SK-N-SH (cell line): ENCODE measurements at regions not wholly inside any gene's neighbourhood (a gene's known extent, or its start where the extent isn't known, plus 50 kb on each side); places are given as distances from the start of the nearest gene placed in this dataset.

Experiments
- EZH2phosphoT487 ChIP-seq: fragments of 200-600 bp; sonication (generic); IDR thresholded peaks from 2 replicates; pipeline ENCODE4 v1.6.1; 2017; ENCODE audit warnings: low read depth, mixed run types, mild to moderate bottlenecking, antibody characterized with exemption, moderate library complexity, borderline replicate concordance
- FOSL2 ChIP-seq: IDR thresholded peaks from 2 replicates; pipeline ENCODE4 v1.4.0; 2012; ENCODE audit warnings: low read depth, mild to moderate bottlenecking, moderate library complexity, borderline replicate concordance
- JUND ChIP-seq: IDR thresholded peaks from 2 replicates; pipeline ENCODE4 v1.4.0; 2012
- MEF2A ChIP-seq: IDR thresholded peaks from 2 replicates; pipeline ENCODE4 v1.4.0; 2012; ENCODE audit warnings: low read depth, borderline replicate concordance
- TAF1 ChIP-seq: IDR thresholded peaks from 2 replicates; pipeline ENCODE4 v1.6.1; 2012; ENCODE audit warnings: low read depth, mild to moderate bottlenecking, low read length, moderate library complexity, borderline replicate concordance
- TF ChIP-seq, protein P1 (sequence below): fragments of 200-600 bp; sonication (generic); IDR thresholded peaks from 2 replicates; pipeline ENCODE4 v1.6.1; 2017; ENCODE audit warnings: antibody characterized with exemption, mild to moderate bottlenecking, moderate library complexity

DNA sequence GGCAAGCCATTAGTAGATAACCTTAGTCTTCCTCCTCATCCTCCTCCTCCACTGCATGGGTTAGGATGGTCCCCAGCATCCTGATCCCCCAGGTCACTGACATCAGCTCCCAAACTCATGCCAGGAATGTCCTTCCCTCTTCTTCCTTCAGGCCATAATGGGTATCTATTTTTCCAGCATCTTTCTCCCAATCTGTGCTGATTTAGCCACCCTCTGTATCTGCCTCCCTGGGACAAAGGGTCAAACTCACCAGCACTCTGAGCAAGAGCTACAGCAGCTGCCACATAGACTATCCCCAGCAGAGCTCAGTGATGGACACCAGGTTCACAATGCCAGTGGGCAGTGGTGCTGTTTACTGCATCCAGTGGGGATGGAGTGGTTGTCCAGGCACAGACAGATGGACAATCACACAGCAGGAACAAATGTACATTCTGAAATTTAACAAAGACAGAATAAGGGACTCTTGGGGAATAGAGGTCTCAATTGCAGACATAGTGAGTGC lies 115.2 kb upstream of the TOP3B start:
- TF ChIP-seq EZH2phosphoT487 (no peak), JUND (no peak), TAF1 (no peak), MEF2A (no peak), FOSL2 (no peak)
- TF ChIP-seq, protein P1, sequence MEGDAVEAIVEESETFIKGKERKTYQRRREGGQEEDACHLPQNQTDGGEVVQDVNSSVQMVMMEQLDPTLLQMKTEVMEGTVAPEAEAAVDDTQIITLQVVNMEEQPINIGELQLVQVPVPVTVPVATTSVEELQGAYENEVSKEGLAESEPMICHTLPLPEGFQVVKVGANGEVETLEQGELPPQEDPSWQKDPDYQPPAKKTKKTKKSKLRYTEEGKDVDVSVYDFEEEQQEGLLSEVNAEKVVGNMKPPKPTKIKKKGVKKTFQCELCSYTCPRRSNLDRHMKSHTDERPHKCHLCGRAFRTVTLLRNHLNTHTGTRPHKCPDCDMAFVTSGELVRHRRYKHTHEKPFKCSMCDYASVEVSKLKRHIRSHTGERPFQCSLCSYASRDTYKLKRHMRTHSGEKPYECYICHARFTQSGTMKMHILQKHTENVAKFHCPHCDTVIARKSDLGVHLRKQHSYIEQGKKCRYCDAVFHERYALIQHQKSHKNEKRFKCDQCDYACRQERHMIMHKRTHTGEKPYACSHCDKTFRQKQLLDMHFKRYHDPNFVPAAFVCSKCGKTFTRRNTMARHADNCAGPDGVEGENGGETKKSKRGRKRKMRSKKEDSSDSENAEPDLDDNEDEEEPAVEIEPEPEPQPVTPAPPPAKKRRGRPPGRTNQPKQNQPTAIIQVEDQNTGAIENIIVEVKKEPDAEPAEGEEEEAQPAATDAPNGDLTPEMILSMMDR, result no peak
